GM18951 (cell line): ENCODE measurements at regions not wholly inside any gene's neighbourhood (a gene's known extent, or its start where the extent isn't known, plus 50 kb on each side); places are given as distances from the start of the nearest gene placed in this dataset.

Source experiments
- POLR2A ChIP-seq: IDR thresholded peaks from 4 replicates; pipeline ENCODE4 v1.6.1; 2011; ENCODE audit warnings: mild to moderate bottlenecking; ENCODE audit not compliant: insufficient read length, insufficient read depth; ENCODE audit errors: extremely low read depth
- in situ Hi-C: fragments of 300-500 bp; cut with MboI; formaldehyde crosslinking; loops from one replicate; pipeline ENCODE4 v1.12.0; 2022; ENCODE audit warnings: low sequenced_read_pairs, mixed read lengths, inconsistent platforms; ENCODE audit not compliant: unreplicated experiment

- in situ Hi-C loops, result loop anchor here (10.0 kb wide), 1 partner anchor 100 kb away; no protein-coding TSS in a partner anchor
These were observed 56.5 kb upstream of the ADTRP start for GRCh38 chr6:11835065-11835464.

GRCh38 chr6:11833626-11834592 lies 55.3 kb upstream of the ADTRP start:
- no peak for TF ChIP-seq POLR2A
- in situ Hi-C loops, result loop anchor here (10.0 kb wide), 1 partner anchor 99 kb away; no protein-coding TSS in a partner anchor

More at GRCh38 chr6:11835065-11835464, 56.5 kb upstream of the ADTRP start:
- TF ChIP-seq POLR2A, result no peak

GRCh38 chr6:11831653-11832052 lies 53.0 kb upstream of the ADTRP start:
- TF ChIP-seq POLR2A, result no peak
- in situ Hi-C loops, result loop anchor here (10.0 kb wide), 1 partner anchor 97 kb away; no protein-coding TSS in a partner anchor

GRCh38 chr6:11830520-11830919 lies 51.9 kb upstream of the ADTRP start:
- TF ChIP-seq POLR2A, result no peak
- in situ Hi-C loops, result loop anchor here (10.0 kb wide), 1 partner anchor 96 kb away; no protein-coding TSS in a partner anchor

GRCh38 chr6:11830105-11830504 lies 51.5 kb upstream of the ADTRP start:
- in situ Hi-C loops, result loop anchor here (10.0 kb wide), 1 partner anchor 95 kb away; no protein-coding TSS in a partner anchor
- no peak for TF ChIP-seq POLR2A

- in situ Hi-C loops, result no loop called here
- no peak for TF ChIP-seq POLR2A
These were observed 49.8 kb upstream of the ADTRP start for GRCh38 chr6:11828262-11828870.
